GM19468 (cell line): ENCODE measurements at regions not wholly inside any gene's neighbourhood (a gene's known extent, or its start where the extent isn't known, plus 50 kb on each side); places are given as distances from the start of the nearest gene placed in this dataset.
"Not testable (repeated sequence)": the region's sequence is repeated elsewhere in the genome, so short reads cannot be mapped to it uniquely, and the experiment has no call there.

ENCODE experiments used
- ATAC-seq: cut with Tn5 transposase; IDR thresholded peaks from one replicate; pipeline ENCODE4 v1.9.1; 2021; ENCODE audit warnings: mild to moderate bottlenecking, moderate library complexity, moderate number of reproducible peaks; ENCODE audit not compliant: unreplicated experiment; ENCODE audit errors: extremely low read depth

GRCh38 chr12:66768293-66768692 lies 89.4 kb upstream of the GRIP1 start:
- ATAC-seq = no peak

GRCh38 chr12:66774929-66775328 lies 96.1 kb upstream of the GRIP1 start:
- ATAC-seq = no peak

- no peak for ATAC-seq
Measured at GRCh38 chr12:66775871-66776270, 97.0 kb upstream of the GRIP1 start.

DNA sequence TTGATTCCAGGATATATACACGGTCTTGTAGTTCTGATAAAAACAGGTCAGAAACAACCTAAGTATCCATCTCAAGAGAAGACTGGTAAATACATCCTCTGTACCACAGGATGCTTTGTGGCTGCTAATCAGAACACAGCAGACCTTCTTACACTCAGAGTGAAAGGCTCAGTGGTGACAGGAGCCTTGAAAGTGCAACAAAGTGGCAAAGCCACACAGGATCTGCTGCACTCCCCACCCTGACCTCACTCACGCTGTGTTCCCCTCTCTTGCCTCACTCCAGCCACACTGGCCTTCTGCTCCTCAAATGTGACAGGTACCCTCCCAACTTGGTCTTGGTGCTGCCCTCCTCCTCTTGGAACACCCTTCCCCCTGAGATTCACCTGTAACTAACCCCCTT lies 98.1 kb upstream of the GRIP1 start:
- ATAC-seq = no peak

GRCh38 chr12:66779466-66779865 lies 100.6 kb upstream of the GRIP1 start:
- no peak for ATAC-seq

GRCh38 chr12:66786531-66787308 lies 107.8 kb upstream of the GRIP1 start:
- no peak for ATAC-seq

DNA sequence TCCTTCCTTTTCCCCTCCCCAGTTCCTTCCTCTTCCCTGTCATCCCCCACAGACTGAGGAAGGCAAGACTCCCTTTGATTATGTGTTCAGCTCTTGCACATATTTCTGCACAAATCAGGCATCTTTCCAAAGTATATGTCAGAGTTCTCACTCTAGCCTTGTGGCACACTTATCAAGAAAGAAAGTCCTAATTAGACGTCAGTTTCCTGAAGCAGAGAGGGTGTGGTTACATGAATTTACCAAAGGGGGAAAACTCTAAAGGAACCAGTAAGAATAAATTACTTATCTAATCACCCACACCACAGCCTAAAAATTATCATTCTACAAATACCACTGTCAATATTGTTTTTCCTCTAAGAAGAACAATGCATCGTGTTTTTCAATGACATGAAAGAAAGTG lies 120.7 kb upstream of the GRIP1 start:
- ATAC-seq = no peak

DNA sequence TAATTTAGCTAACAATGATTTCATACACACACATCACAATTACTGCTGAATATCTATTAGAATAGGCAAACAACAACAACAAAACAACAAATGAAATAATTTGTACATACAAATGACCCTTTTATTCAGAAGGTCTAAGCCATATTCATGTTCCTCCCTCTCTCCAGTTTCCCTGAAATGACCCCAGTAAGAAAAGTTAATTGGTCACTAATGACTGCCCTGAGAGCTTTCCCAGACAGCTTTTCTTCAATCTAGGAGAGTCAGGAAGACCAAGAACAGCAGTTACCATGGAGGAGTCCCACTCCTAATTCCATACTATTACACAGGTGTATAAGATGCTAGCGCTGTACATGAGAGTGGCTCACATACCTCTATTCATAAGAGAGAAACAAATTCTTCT lies 121.2 kb upstream of the GRIP1 start:
- no peak for ATAC-seq

GRCh38 chr12:66803930-66804329 lies 125.1 kb upstream of the GRIP1 start:
- ATAC-seq = no peak

DNA sequence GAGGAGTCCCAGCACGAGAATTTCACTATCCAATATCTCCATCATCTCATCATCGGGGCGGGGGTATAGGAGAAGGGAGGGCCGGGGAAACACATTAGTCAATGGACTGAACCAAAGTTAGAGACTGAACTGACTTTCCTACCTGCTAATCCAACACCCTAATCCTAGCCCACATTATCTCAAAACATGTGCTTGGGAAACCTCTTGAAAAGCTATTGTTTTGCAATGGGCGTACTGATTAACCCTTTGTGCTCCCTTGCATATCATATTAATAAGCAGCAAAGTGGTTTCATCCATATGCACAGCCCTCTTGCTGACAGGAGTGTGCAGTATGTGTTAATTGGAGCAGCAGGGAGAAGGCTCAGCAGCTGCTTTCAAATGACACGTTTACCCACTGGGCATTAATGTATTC lies 125.7 kb upstream of the GRIP1 start:
- no peak for ATAC-seq

DNA sequence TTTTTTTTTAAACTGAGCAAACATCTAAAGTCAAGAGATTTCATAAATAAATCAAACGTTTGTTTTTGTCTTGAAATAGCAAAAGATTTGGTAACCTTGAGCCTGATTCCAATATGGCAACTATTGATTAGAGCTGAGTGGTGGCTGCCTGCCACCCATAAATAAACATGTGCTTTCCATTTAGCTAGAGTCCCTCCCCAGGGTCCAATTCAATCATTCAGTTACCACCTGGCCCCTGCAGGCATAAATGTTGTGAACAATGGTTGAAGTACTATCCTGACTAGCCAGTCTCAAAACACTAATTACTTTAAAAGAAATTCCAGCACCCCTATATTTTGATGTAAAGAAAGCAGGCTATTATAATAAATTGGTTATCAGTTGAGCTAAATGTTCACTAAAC lies 129.7 kb upstream of the GRIP1 start:
- no peak for ATAC-seq

GRCh38 chr12:66813137-66813892 lies 134.4 kb upstream of the GRIP1 start:
- no peak for ATAC-seq

DNA sequence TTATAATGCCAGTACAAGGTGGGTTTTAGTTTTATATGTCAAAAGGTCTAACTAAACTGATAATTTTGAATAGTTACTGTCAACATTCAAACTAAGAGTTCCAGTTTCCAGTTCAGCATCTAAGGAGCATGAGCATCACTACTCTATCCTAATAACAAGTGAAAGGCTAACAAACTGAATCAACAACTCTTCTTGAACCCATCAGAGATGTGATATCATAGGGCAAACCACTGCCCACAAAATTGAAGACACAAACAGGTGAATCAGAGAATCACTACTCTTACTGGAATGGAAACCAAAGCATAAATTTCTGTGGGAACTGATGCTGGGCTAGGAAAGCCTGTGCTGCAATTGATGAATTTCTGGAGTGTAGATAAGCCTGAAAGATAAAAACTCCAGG lies 140.7 kb upstream of the GRIP1 start:
- no peak for ATAC-seq

GRCh38 chr12:66822961-66823360 lies 144.1 kb upstream of the GRIP1 start:
- ATAC-seq = no peak

DNA sequence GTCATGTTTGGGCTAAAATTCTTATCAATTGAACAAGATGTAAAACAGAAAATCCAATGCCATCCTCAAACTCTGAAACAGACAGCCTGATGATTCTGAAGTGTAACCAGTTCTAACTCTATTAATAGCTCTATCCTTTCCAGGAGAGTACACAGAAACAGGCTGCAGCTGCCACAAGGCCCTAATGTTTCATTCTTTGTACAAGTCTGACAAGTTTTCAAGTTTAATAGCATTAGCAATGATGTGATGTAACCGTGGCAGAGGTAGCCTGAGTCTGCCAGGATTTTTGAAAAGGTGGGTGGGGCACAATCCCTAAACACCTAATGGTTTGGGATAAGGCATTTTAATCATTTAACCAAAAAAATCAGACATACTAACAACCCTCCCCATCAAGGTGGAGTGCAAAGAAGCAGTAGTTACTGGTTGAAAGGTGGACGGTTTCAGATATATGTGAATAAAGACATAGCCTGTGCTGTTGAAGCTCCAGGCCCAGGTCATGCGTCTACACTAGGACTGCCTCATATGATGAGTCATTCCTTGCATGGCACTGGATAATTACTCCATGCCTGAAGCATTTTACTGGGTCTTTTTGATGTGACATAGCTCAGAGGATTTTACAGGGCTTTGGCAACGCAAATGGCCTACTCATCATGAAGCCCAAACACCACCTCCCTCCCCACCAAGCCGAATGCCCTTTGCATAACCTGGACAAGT lies 145.1 kb upstream of the GRIP1 start:
- no peak for ATAC-seq

DNA sequence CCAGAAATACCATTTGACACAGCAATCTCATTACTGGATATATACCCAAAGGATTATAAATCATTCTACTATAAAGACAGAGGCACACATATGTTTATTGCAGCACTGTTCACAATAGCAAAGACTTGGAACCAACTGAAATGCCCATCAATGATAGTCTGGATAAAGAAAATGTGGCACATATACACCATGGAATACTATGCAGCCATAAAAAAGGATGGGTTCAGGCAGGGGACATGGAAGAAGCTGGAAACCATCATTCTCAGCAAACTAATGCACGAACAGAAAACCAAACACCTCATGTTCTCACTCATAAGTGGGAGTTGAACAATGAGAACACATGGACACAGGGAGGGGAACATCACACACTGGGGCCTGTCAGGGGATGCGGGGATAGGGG lies 147.0 kb upstream of the GRIP1 start:
- not testable (repeated sequence) for ATAC-seq

DNA sequence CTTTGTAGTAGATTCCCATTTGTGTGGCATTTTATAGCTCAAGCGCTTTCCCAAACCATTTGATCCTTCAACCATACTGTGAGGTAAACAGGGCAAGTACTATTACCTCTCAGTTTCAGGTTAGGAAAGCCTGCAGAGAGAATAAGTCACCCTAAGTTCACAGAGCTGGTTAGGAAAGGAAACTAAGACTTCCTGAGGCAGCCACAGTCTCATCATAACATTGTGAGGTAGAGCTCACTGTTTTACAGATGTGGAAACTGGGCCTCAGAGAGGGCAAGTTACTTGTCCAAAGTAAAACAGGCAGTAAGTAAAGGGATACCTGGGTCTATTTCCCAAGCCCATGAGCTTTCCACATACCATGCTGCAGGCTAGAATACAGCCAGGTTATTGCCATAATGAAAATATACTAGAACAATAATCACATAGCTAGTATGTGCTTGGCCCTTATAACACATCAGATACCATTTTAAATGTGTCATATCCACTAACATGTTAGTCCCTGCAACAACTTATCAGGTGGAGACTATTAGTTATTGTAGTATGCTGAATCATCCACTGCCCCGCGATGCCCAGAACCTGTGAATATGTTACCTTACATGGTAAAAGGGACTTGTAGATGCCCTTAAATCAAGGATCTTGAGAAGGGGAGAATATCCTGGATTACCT lies 150.9 kb upstream of the GRIP1 start:
- no peak for ATAC-seq

DNA sequence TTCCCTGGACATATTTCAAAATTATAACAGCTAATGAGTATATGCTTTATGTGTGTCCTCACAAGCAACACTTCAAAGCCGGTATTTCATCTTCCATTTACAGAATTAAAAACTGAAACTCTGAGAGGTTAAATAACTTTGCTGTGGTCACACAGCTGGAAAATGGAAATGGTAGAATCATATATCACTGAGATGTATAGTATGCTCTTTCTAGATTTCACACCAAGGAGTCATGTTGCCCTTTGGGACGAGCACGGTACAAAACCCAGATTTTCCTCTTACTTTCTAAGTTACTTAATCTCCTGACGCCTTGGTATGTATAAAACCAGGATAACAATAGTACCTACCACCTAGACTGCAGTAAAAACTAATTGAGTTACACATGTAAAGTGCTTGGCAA lies 152.6 kb upstream of the GRIP1 start:
- no peak for ATAC-seq

DNA sequence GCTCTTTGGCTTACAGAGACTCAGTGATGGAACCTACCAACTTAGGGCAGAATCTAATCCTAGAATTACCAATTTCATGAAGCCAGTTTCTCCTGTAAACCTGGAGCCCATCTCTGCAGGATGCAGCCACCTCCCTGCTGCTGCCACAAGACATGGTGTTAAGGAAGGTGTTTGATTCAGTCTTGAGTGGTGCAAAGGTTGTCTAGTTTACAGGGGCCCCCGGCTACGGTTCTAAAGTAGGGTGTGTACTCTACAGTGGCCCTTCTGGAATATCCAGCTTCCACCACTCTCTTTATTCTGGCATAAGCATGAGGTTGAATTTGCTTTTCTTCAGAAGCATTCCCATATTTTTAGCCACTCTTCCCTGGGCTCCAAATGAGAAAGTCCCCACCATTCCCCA lies 154.1 kb upstream of the GRIP1 start:
- ATAC-seq = no peak

GRCh38 chr12:66836623-66837310 lies 157.9 kb upstream of the GRIP1 start:
- no peak for ATAC-seq
